ENCODE measurements at regions not wholly inside any gene's neighbourhood (a gene's known extent, or its start where the extent isn't known, plus 50 kb on each side); places are given as distances from the start of the nearest gene placed in this dataset.

DNA sequence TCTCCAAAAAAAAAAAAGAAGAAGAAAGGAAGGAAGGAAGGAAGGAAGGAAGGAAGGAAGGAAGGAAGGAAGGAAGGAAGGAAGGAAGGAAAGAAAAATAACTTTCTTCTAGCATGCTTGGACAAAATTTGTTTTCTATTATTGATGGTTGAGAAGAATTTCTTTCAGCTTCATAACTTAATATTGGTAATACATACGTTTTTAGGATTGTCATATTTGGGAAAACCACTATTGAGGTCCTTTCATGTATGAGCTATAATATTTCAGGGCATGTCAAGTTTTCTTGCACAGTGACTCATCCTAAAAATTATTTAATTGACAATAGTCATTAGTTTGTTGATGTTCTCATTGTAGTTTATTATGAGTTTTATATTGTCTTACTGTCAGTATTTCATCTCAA is 66.4 kb upstream of the PKDCC start:
- WGBS, 2 donors = 73 to 84% methylated on average over 1 of the region's 1 CpG
- no peak overlapping the region for H3K27ac ChIP-seq
- DNase-seq = no peak

DNA sequence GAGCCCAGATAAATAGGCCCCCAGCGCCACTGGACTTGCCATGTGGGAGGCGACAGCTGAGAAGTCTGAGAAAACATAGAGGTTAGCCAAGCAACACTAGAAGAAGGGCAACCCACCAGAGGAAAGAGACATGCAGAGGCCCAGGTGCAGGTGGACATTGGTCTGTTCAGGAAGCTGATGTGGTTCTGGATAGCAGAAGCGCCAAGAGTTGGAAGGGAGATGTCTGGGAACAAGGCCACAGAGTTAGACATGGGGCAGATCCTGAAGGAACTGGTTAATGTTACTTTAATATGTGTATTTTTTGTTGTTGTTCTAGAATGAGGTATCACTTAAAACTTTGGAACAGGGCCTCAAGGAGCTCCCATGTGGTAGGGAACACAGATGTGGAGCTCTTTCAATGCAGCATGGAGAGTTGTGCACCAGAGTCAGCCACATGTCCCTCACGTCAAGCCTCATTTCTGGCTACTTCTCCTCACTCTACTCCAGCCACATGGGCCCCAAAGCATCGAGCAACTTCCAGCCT is 62.2 kb upstream of the PKDCC start:
- Histone ChIP-seq H3K9me3 (no peaks in the 10 kb centered on the region), H3K27ac (no peak overlapping the region), H3K27me3 (no peaks in the 10 kb centered on the region), H3K4me1 (no peaks in the 10 kb centered on the region), H3K4me3 (no peak overlapping the region), H3K36me3 (no peaks in the 10 kb centered on the region)
- WGBS, 2 donors = 84 to 93% methylated on average over 5 of the region's 5 CpGs
- DNase-seq = no peak
- intact Hi-C loops (cut with DNase I) = no loop called here
- TF ChIP-seq, protein P1, sequence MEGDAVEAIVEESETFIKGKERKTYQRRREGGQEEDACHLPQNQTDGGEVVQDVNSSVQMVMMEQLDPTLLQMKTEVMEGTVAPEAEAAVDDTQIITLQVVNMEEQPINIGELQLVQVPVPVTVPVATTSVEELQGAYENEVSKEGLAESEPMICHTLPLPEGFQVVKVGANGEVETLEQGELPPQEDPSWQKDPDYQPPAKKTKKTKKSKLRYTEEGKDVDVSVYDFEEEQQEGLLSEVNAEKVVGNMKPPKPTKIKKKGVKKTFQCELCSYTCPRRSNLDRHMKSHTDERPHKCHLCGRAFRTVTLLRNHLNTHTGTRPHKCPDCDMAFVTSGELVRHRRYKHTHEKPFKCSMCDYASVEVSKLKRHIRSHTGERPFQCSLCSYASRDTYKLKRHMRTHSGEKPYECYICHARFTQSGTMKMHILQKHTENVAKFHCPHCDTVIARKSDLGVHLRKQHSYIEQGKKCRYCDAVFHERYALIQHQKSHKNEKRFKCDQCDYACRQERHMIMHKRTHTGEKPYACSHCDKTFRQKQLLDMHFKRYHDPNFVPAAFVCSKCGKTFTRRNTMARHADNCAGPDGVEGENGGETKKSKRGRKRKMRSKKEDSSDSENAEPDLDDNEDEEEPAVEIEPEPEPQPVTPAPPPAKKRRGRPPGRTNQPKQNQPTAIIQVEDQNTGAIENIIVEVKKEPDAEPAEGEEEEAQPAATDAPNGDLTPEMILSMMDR (IDR thresholded peaks at IDR 0.05) = no peak
- TF ChIP-seq POLR2AphosphoS5 (IDR thresholded peaks at IDR 0.05) = no peak
- TF ChIP-seq EP300 (IDR thresholded peaks at IDR 0.05) = no peak
- no peak for TF ChIP-seq POLR2A (IDR thresholded peaks at IDR 0.05)

More for the DNA sequence above, 66.4 kb upstream of the PKDCC start:
- intact Hi-C loops (cut with DNase I) = no loop called here
- H3K4me3 ChIP-seq = no peak overlapping the region
- no peak for TF ChIP-seq POLR2A (IDR thresholded peaks at IDR 0.05)
- H3K36me3 ChIP-seq = no peaks in the 10 kb centered on the region
- no peaks in the 10 kb centered on the region for H3K27me3 ChIP-seq
- no peaks in the 10 kb centered on the region for H3K4me1 ChIP-seq
- no peaks in the 10 kb centered on the region for H3K9me3 ChIP-seq

DNA sequence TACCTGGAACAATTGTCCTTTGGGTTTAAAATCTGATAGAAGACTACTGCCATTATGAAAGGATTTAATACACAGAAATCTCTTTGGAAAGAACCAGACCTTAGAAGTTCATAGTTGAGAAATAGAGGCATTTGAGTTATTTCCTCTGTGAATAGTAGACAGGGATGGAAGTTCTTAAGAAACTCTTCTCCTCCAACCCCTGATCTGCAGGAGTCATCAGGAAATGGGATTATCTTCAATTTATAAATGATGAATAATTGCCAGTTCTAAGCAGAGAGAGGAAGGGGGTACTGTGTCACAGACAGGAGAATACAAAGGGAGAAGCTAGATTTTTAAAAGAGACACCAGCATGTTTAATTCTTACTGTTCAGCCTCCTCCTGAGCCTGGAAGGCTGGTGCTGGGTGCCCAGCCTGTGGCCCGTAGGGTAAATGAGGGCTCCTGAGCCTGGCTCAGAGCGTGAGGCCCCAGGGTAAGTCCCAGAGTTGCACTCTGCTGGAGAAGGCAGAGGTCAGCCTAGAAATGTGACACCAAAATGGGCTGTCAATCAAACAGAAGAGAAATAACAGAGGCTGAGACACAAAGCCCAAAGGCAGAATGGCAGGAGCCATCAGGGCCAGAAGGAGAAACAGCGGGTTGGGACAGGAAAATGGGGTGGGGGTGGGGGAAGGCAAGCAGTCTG is 58.2 kb upstream of the PKDCC start:
- no peak for DNase-seq
- intact Hi-C loops (cut with DNase I) = no loop called here
- no peaks in the 10 kb centered on the region for H3K36me3 ChIP-seq
- TF ChIP-seq POLR2AphosphoS5 (IDR thresholded peaks at IDR 0.05) (no peak), EP300 (IDR thresholded peaks at IDR 0.05) (no peak), POLR2A (IDR thresholded peaks at IDR 0.05) (no peak)
- TF ChIP-seq, protein P1 (IDR thresholded peaks at IDR 0.05) = no peak
- H3K27me3 ChIP-seq = no peaks in the 10 kb centered on the region
- 91 to 95% methylated on average over 3 of the region's 3 CpGs for WGBS, 2 donors
- H3K27ac ChIP-seq = no peak overlapping the region
- H3K4me1 ChIP-seq = no peaks in the 10 kb centered on the region
- no peaks in the 10 kb centered on the region for H3K9me3 ChIP-seq
- no peak overlapping the region for H3K4me3 ChIP-seq

DNA sequence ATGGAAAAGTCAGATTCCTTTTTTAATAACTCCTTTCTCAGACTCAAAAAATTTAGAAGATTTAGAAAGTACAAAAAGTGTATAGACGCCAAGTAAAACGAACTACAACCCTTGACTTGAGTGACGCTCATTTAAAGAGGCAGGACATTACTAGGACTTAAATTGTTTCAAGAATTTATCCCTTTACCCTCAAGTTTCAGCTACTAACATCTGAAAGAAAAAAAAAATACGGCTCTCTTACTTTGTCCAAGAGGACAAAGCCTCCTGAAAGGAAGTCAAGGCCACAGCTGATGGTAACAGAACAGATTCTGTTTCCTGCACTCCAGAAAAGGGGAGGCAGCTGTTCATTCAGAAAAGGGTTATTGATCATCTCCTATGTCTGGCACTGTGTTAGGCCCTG is 57.6 kb upstream of the PKDCC start:
- no peaks in the 10 kb centered on the region for H3K4me1 ChIP-seq
- TF ChIP-seq, protein P1 (IDR thresholded peaks at IDR 0.05) = no peak
- TF ChIP-seq POLR2A (IDR thresholded peaks at IDR 0.05) = no peak
- no peak for TF ChIP-seq EP300 (IDR thresholded peaks at IDR 0.05)
- TF ChIP-seq POLR2AphosphoS5 (IDR thresholded peaks at IDR 0.05) = no peak
- DNase-seq = no peak
- intact Hi-C loops (cut with DNase I) = no loop called here
- H3K9me3 ChIP-seq = no peaks in the 10 kb centered on the region
- no peak overlapping the region for H3K27ac ChIP-seq
- no peaks in the 10 kb centered on the region for H3K27me3 ChIP-seq
- H3K36me3 ChIP-seq = no peaks in the 10 kb centered on the region
- 63 to 81% methylated on average over 4 of the region's 4 CpGs for WGBS, 2 donors
- H3K4me3 ChIP-seq = no peak overlapping the region

DNA sequence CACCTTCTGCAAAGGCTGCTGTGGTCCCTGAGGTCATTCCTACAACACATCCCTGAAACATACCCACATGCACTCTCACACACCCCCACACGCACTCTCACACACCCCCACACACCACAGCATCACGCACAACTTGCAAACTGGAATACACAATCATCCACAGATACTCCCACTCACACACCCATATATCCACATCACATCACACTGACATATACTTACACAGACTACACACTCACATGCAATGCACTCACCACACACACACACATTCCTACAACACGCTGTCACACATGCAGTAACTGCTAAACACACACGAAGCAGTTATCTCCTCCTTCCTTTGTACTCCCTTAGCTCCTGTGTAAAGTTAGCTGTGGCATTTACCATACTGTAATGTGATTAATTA is 57.1 kb upstream of the PKDCC start:
- Histone ChIP-seq H3K36me3 (no peaks in the 10 kb centered on the region), H3K9me3 (no peaks in the 10 kb centered on the region), H3K27ac (no peak overlapping the region), H3K4me3 (no peak overlapping the region), H3K27me3 (no peaks in the 10 kb centered on the region), H3K4me1 (no peaks in the 10 kb centered on the region)
- DNase-seq = no peak
- intact Hi-C loops (cut with DNase I) = no loop called here
- TF ChIP-seq, protein P1 (IDR thresholded peaks at IDR 0.05) = no peak
- WGBS, 2 donors = 71 to 76% methylated on average over 4 of the region's 4 CpGs

Measured in sigmoid colon (tissue), 6 donors.